ENCODE measurements at regions not wholly inside any gene's neighbourhood (a gene's known extent, or its start where the extent isn't known, plus 50 kb on each side); places are given as distances from the start of the nearest gene placed in this dataset.

DNA sequence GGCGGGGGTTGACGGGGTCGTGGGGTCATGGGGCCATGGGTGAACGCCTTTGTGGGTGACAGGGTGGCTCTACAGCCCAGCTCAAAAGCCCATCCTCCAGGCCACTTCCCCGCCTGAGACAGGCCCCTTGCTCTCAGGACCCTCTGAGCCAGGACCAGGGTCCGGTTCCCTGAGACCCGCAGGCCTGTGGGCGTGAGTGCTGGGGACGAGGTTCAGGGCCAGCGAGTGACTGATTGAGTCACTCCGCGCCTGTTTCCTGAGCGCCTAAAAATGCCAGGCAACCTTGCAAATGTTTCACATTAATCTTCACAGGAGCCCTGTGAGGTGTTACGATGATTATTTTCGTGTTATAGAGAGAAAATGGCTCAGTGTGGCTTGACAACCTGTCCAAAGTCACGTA, 97.8 kb downstream of the ZNF674 start:
- in situ Hi-C loops (cut with HindIII; ENCODE audit: low pct_unique_long_range_greater_than_20kb, low sequenced_read_pairs), result no loop called here
- no peak for DNase-seq (ENCODE audit: low read depth, low spot score)

DNA sequence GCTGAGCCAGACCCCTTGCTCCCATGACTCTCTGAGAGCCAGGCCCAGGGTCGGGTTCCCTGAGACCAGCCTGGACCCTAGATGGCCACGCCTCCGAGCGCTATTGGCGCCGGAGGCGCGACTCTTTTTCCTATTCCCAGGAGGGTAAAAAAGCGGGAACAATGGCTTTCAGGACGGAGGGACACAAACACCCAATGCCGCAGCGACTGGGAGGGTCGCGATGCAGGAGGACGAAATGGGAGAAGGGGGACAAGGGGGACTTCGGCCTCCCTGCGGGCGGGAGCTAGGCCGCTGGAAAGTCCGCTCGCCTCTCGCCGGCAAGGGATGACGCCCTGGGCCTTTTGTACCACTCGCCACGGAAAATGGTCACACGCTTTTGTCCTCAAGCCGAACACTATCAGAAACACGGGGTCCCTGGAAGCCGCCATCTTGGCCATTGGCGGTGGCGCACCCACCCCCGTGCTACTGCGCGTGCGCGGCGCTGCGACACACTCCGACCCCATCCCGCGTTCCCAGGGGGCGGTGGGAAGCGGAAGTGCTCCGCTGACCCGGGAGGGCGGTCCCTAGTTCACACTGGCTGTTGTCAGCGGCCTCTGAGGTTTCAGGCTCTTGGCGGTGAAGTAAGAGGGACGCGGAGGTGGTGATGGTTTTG, 98.4 kb downstream of the ZNF674 start:
- in situ Hi-C loops (cut with HindIII; ENCODE audit: low pct_unique_long_range_greater_than_20kb, low sequenced_read_pairs), result no loop called here
- DNase-seq (ENCODE audit: low read depth, low spot score), result peak; percentile 77

DNA sequence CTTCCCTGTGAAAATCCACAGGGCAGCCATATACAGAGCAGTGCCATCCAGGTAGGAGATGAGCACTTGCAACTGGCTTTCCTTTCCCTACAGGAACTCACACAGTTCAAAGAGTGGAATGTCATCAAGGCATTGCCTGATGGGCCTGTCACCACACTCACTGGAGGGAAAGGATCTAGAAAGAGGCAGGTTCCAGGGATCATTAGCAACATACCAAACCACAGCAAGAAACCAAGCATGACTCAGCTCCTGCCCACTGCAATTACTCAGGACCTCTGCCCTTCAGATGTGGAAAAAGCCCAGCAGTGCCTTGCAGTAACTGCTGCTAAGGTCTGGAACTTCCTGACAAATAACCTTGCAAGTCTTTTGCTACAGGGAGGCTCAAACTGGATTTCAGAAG, 101.2 kb downstream of the ZNF674 start:
- in situ Hi-C loops (cut with HindIII; ENCODE audit: low pct_unique_long_range_greater_than_20kb, low sequenced_read_pairs), result no loop called here
- no peak for DNase-seq (ENCODE audit: low read depth, low spot score)

DNA sequence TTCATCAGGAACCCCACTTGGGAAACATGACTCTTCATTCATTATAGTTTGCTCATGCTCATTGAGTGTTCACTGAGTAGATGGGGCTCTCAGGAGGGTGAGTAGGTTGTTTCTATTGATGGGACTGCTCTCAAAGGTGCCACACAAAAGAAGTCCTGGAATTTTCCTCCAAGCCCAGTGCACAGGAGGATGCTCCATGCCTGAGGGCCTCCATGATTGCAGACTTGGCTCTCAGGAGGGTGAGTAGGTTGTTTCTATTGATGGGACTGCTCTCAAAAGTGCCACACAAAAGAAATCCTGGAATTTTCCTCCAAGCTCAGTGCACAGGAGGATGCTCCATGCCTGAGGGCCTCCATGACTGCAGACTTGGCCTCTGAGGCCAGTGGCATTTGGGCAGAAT, 108.5 kb downstream of the ZNF674 start:
- in situ Hi-C loops (cut with HindIII; ENCODE audit: low pct_unique_long_range_greater_than_20kb, low sequenced_read_pairs), result no loop called here
- no peak for DNase-seq (ENCODE audit: low read depth, low spot score)

DNA sequence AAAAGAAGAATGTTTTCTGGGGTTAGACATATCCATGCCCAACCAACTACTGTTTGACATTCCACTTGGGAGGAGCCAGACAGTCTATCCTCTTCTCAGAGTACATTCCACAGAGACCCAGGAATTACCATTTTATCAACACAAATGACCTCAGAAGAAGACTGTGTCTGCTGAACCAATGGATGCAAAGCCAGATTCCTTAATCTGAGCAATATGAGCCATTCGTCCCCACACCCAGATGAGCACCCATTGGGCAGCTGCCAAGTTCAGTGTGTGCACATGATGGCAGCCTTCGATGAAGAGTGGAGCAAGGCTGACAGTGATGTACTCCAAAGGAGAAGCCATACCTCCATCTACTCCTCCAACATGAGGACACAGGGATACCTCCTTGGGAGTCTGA, 111.3 kb downstream of the ZNF674 start:
- in situ Hi-C loops (cut with HindIII; ENCODE audit: low pct_unique_long_range_greater_than_20kb, low sequenced_read_pairs), result no loop called here
- no peak for DNase-seq (ENCODE audit: low read depth, low spot score)

DNA sequence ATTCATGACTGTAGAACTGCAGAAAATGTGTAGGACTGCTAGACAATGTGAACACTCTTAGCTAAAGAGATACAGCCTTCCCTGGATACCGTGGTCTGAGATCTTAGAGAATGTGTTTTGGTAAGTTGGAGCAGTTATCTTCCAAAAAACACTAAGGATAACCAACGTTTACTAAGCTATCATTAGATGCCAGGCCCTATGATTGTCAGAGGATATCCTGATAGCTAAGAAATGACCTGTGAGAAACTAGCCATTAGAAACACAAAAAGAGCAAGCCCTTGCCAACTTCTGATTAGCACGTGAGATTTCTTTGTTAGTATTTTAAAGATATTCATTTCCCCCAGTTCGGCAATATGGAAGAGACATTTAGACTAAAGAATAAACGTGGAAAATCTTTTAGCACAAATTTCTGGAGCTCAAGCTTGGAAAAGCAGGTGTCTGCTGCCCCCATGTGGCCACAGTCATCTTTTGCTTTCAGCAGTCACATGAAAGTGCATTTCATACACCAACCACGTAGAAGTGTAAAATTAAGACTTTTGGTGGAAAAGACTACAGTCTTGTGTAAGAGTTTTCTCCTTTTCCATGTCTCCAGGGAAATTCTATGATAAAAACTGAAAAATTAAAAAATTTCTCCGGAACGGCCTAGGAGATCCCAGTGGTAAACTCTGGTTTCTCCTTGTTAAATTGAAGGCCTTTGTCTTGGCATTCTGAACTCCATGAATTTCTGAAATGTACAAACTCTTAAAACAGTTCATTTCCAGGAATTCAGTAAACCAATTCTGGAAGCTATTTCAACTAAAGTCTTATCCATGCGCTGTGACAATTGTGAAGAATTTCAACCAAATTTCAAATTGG, 136.4 kb downstream of the ZNF674 start:
- in situ Hi-C loops (cut with HindIII; ENCODE audit: low pct_unique_long_range_greater_than_20kb, low sequenced_read_pairs), result no loop called here
- DNase-seq (ENCODE audit: low read depth, low spot score), result peak; percentile 52

DNA sequence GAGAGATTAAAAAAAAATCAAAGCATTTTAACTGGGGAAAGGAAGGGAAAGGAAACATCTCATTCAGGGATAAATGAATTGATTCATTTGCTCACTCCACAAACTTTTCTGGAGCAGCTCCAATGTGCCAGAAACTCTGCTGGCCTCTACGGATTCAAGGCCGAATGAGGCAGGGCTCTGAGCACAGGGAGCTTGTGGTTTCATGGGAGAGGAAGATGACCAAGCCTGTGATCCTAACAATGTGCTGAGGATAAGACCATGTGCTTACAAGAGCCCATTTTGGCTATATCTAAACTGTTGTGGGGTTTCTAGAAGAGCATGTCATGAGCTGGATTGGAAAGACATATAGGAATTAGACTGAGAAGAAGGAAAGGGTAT, 137.5 kb downstream of the ZNF674 start:
- no peak for DNase-seq (ENCODE audit: low read depth, low spot score)
- in situ Hi-C loops (cut with HindIII; ENCODE audit: low pct_unique_long_range_greater_than_20kb, low sequenced_read_pairs), result no loop called here

DNA sequence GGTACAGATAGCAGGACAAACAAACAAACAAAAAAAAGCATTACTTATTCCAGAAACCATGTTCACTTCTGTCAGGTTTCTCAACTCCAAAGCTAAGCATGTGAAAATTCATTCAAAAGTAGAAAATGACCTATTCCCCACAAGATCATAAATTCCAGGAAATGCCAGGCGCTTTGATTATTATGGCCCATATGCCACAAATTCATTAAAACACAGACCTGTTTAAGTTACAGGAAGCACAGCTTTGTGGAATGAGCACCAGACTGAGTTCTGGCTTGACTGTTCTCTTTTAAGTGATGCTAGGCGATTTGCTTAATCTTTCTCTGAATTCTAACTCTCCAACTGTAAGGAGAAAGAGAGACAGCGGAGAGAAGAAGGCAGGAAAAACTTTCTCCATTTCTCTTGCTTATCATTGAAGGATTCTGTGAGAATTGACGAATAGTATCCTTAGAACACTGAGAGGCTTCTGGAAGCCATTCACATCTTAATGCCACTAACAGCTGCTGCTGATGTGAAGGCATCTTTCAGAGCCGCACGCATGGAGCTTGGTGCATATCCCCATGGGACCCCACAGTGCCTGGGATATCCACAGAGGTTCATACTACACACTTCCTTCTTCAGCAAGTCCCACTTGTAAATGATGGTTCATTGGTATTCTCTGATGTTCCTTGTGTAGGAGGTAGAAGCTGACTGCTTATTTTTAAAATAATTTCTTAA, 138.0 kb downstream of the ZNF674 start:
- in situ Hi-C loops (cut with HindIII; ENCODE audit: low pct_unique_long_range_greater_than_20kb, low sequenced_read_pairs), result no loop called here
- no peak for DNase-seq (ENCODE audit: low read depth, low spot score)

DNA sequence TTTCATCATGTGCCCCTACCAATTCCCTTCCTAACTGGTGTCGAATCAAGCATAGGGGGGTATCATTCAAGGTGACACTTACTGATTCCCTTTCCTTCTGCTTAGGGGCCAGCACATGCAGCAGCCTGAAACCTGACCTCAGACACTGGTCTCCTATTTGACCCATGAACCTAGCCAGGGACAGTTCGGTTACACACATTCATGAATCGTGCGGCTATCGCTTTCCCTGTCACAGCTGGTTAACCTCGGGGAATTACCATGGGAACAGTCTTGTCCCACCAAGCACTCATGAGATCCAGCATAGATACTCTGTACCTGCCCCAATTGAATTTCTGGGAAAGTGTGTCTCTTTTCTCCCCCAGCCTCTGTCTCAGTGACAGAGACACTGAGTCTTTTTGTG, 140.4 kb downstream of the ZNF674 start:
- in situ Hi-C loops (cut with HindIII; ENCODE audit: low pct_unique_long_range_greater_than_20kb, low sequenced_read_pairs), result no loop called here
- no peak for DNase-seq (ENCODE audit: low read depth, low spot score)

DNA sequence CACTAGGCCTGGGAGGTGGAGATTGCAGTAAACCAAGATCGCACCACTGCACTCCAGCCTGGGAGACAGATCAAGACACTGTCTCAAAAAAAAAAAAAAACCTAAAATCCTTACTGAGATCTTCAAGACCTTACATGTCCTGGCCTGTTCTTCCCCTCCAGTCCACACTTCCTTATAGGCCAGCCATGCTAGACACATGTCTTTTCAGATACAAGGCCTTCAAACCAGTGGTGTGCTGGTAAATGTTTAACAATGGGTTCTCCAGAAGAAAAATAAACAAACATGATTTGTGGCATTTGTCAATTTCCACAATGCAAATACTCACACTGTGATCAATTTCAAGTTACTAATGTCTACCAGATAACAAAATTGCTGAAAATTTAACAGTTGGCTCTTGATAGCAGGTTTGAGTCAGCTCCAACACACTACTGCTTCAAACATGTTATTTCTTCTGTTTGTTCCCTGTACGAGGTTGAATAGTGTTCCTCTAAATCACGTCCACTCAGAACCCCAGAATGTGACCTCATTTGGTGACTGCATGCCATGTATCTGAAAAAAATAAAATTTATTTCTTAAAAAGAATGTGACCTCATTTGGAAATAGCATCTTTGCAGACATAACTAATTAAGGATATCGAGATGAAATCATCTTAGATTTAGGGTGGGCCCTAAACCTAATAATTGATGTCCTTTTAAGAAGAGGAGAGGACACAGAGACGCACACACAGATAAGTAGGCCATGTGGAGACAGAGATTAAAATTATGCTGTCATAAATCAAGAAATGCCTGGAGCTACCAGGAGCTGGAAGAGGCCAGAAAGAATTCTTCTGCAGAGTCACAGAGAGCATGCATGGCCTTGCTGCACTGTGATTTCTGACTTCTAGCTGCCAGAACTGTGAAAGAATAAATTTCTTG, 144.4 kb downstream of the ZNF674 start:
- in situ Hi-C loops (cut with HindIII; ENCODE audit: low pct_unique_long_range_greater_than_20kb, low sequenced_read_pairs), result no loop called here
- no peak for DNase-seq (ENCODE audit: low read depth, low spot score)

DNA sequence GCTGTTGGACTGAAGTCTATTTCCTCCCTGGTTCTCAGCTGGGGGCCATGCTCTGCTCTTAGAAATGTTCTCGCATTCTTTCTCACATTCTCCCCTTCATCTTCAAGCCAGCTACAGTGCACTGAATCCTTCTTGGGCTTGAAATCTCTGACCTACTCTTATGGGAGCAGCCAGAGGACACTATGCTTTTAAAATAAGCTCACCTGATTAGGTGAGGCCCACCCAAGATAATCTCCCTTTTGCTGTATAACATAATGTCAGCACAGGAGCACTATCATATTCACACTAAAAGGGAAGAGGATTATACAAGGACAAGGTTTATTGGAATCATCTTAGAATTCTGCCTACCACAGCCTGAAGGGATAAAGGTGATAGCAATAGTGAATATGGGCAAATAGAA, 146.3 kb downstream of the ZNF674 start:
- no peak for DNase-seq (ENCODE audit: low read depth, low spot score)
- in situ Hi-C loops (cut with HindIII; ENCODE audit: low pct_unique_long_range_greater_than_20kb, low sequenced_read_pairs), result no loop called here

DNA sequence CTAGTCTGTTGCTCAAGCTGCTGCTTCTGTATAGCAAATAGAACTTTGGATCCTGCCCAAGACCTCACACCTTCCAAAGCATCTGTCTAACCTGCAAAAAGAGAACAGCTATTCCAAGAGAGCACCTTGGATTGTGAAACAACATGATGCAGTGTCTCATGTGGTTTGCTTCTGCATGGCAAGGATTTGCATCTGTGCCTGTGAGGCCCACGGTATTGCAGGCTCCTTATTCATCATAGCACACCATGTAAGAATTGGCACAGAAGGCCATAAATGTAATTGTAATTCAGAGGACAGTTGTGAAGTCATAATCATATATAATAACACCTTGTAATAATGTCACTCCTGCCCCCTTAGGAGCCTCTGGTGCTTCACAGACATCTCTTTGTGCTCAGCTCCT, 147.1 kb downstream of the ZNF674 start:
- DNase-seq (ENCODE audit: low read depth, low spot score), result no peak
- in situ Hi-C loops (cut with HindIII; ENCODE audit: low pct_unique_long_range_greater_than_20kb, low sequenced_read_pairs), result no loop called here

DNA sequence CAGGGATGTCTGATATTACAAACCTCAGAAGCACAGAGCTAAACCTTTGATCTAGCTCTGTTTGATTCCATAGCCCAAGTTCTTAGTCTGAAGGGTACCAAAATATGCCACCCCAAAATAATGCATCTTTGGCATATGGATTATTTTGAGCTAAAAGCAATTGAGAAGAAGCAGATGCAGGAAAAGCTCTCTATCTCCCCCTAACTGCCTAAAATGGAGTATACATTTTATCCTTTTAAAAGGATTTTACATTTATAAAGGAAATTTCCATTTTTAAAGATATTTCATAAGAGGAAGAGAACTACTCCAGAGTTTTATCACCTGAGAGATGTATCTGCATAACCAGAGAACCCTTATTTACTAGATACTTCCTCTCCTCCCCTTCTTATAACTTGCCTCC, 158.7 kb downstream of the ZNF674 start:
- in situ Hi-C loops (cut with HindIII; ENCODE audit: low pct_unique_long_range_greater_than_20kb, low sequenced_read_pairs), result no loop called here
- DNase-seq (ENCODE audit: low read depth, low spot score), result peak; percentile 5

DNA sequence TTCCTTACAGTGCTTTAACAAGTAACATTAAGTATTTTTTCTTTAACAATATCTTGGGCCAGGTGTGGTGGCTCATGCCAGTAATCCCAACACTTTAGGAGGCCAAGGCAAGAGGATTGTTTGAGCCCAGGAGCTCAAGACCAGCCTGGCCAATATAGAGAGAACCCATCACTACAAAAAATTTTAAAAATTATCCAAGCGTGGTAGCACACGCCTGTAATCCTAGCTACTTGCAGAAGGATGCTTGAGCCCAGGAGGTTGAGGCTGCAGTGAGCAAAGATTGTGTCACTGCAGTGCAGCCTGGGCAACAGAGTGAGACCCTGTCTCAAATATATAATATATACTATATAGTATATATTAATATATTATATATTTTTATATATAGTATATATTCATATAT, 162.2 kb downstream of the ZNF674 start:
- no peak for DNase-seq (ENCODE audit: low read depth, low spot score)
- in situ Hi-C loops (cut with HindIII; ENCODE audit: low pct_unique_long_range_greater_than_20kb, low sequenced_read_pairs), result no loop called here

DNA sequence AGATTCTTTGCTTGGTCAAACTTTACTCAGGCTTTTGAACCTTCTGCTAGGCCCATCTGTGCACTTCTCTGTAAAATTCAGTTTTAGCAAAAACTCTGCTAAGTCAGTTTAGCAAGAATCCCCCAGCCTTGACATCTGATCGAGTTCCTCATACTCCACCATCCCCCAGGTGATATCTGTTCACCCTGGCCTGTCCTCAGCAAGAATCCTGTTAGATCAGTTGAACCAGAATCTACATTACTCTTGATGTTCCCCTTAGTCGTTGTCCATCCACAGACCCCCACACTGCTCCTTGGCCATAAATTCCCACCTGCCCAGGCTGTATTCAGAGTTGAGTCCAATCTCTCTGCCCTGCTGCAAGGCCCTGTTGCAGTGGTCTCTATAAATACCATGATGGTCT, 162.6 kb downstream of the ZNF674 start:
- in situ Hi-C loops (cut with HindIII; ENCODE audit: low pct_unique_long_range_greater_than_20kb, low sequenced_read_pairs), result no loop called here
- no peak for DNase-seq (ENCODE audit: low read depth, low spot score)

DNA sequence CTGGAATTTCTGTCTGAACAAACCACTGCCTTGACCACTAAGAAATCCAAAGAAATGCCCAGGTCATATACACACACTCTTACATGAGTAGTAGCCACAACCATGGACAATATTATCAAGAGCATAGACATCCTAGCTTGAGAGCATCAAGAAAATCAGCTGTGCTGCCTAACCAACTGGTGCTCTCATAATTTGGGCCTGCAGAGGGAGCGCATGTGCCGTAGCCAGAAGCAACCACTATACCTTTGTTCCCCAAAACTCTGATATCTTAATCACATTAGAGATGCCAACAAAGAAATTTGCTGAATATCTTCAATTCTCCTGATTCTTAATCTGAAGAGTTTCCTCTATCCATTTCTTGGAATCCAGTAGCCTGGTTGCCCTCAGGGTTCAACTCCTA, 163.6 kb downstream of the ZNF674 start:
- DNase-seq (ENCODE audit: low read depth, low spot score), result peak; percentile 44
- in situ Hi-C loops (cut with HindIII; ENCODE audit: low pct_unique_long_range_greater_than_20kb, low sequenced_read_pairs), result no loop called here

DNA sequence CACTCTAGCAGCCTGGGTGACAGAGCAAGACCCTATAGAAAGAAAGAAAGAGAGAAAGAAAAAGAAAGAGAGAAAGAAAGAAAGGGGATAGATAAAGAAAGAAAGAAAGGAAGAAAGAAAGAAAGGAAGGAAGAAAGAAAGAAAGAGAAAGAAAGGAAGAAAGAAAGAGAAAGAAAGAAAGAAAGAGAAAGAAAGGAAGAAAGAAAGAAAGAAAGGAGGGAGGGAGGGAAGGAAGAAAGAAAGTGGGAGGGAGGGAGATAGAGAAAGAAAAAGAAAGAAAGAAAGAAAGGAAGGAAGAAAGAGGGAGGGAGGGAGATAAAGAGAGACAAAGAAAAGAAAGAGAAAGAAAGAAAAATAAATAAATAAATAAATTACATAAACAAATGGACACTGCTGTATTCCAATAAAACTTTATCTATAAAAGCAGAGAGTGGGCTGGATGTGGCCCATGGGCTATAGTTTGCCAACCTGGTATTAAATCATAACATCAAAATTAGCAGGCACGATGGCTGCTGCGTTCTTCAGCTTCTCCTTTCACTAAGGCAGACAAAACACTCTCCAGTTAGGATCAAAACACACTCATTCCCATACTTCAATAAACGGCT, 165.0 kb downstream of the ZNF674 start:
- in situ Hi-C loops (cut with HindIII; ENCODE audit: low pct_unique_long_range_greater_than_20kb, low sequenced_read_pairs), result no loop called here

More for the DNA sequence above, 165.0 kb downstream of the ZNF674 start:
- DNase-seq (ENCODE audit: low read depth, low spot score), result no peak

Data from SK-MEL-5 (cell line).